Epithelial cell of esophagus (primary cell): ENCODE measurements at regions not wholly inside any gene's neighbourhood (a gene's known extent, or its start where the extent isn't known, plus 50 kb on each side); places are given as distances from the start of the nearest gene placed in this dataset.
"Not testable (repeated sequence)": the region's sequence is repeated elsewhere in the genome, so short reads cannot be mapped to it uniquely, and the experiment has no call there.

Experiments
- DNase-seq: peaks from one replicate; pipeline ENCODE4 v3.0.0; 2010; ENCODE audit warnings: low read depth
- H3K4me3 ChIP-seq: 2 replicates; pipeline ENCODE4 v1.5.1; 2011; ENCODE audit warnings: mild to moderate bottlenecking, low read length, control low read depth
- CTCF ChIP-seq: IDR thresholded peaks from 2 replicates; pipeline ENCODE4 v1.5.1; 2011; ENCODE audit warnings: low read depth, mild to moderate bottlenecking, low read length, control low read depth, inconsistent platforms; ENCODE audit not compliant: insufficient read depth; ENCODE audit errors: missing control alignments

DNA sequence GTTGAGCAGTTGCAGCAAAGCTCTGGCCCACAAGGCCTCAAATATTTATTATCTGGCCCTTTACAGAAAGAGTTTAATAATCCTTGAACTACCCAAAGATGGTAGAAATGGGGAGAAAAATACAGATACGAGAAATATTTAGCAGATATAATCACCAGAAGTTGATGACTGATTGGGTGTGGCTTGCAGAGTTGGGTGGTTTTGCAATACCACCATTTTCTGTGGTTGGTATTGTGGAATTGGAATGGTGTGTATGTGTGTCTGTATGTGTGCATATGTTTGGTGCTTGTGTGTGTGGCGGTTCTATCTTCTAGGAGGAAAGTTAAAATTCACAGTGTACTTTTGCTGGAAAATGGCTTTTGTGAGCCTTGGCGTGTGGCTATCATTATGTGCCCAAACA, 85.4 kb upstream of the MANSC4 start:
- no peak for TF ChIP-seq CTCF
- no peak overlapping the region for H3K4me3 ChIP-seq
- peak; percentile 74 for DNase-seq

GRCh38 chr12:27864521-27864920, 84.5 kb upstream of the MANSC4 start:
- TF ChIP-seq CTCF, result no peak
- peak; percentile 25 for DNase-seq
- no peak overlapping the region for H3K4me3 ChIP-seq

GRCh38 chr12:27863839-27864238, 83.8 kb upstream of the MANSC4 start:
- no peak for DNase-seq
- TF ChIP-seq CTCF, result no peak
- H3K4me3 ChIP-seq, result no peak overlapping the region

DNA sequence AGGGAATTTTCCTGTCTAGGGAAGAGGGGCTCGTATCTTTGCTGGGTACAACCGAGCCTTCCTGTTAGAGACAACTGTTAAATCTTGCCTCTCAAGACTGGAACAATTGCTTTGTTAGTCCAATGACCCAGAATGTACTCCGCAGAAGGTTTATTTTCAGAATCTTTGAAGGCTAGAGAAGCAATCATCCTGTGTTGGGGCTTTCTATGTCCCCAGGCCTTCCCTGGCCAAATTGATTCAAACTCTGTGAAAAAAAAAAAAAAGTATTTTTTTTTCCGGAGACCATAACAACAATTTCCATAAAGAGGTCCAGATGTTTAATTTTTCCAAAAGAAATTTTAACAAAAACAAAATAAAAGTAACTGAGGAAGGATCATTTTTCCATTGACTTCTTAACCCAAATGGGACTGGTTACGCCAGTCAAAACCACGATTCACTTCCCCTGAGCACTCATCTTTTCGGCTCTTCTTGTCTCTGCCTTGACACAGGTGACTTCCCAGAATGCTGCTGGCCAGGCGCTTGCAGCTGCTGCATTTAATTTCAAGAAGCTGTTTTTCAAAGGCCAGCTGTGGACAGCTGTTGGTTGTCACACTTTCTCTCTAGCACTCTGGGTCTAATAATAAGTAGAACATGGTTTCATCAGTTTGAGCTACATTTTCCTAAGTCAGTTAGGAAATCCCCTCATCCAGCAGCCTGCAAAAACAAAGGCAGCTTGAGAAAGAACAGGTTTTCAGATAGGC, 81.6 kb upstream of the MANSC4 start:
- TF ChIP-seq CTCF, result no peak
- H3K4me3 ChIP-seq, result no peak overlapping the region
- no peak for DNase-seq

- TF ChIP-seq CTCF, result no peak
- no peak overlapping the region for H3K4me3 ChIP-seq
- DNase-seq, result no peak
Measured at GRCh38 chr12:27859648-27860047, 79.6 kb upstream of the MANSC4 start.

- DNase-seq, H3K4me3 ChIP-seq: not testable (repeated sequence)
Measured at GRCh38 chr12:27857006-27857405, 77.0 kb upstream of the MANSC4 start.

DNA sequence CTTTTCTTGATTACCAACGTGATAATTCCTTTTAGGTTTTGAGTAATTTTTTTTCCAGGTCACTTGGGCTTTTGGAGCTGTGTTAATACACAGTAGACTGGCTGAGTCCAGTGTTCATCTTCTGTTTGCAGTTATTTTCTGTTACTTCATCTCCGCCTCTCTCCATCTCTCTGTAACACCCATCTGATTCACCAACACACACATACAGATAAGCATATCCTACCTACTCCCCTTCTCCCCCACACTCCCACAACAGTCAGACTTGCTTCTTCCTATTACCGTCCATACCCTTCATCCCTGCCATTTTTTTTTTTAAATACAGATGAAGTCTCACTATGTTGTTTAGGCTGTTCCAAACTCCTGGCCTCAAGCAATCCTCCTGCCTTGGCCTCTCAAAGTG, 72.7 kb upstream of the MANSC4 start:
- no peak overlapping the region for H3K4me3 ChIP-seq
- no peak for TF ChIP-seq CTCF
- no peak for DNase-seq
